ENCODE measurements at regions not wholly inside any gene's neighbourhood (a gene's known extent, or its start where the extent isn't known, plus 50 kb on each side); places are given as distances from the start of the nearest gene placed in this dataset.

DNA sequence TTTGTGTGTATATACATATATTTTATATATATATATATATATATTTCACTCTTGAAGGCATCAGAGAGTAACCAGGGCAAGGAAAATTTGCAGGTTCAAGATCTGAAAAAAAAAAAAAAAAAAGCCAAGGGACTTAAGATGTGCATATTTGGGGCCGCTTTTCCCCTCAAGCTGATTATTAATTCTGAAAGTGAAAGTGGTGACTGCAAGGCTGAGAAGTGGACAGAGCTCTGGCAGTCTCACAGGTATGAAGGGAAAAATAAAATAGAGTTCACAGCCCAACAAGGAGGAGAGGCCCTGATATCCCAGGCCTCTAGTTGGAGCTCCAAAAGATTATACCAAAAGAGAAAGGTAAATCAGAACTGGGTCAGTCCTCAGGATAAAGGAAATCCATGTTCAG is 234.4 kb upstream of the GAS1 start:
- Histone ChIP-seq H3K36me3 (ENCODE audit: insufficient read depth in 1 of 2, low read depth in 1 of 2) (no peaks in the 10 kb centered on the region), H3K9me3 (no peaks in the 10 kb centered on the region), H3K4me1 (peaks cover 5% of the 10 kb centered on the region), H3K27me3 (ENCODE audit: insufficient read depth in 3 of 3, low read length in 2 of 3) (no peaks in the 10 kb centered on the region), H3K27ac (no peak overlapping the region), H3K4me3 (no peak overlapping the region)
- intact Hi-C loops (cut with DNase I) = no loop called here
- TF ChIP-seq, protein P1, sequence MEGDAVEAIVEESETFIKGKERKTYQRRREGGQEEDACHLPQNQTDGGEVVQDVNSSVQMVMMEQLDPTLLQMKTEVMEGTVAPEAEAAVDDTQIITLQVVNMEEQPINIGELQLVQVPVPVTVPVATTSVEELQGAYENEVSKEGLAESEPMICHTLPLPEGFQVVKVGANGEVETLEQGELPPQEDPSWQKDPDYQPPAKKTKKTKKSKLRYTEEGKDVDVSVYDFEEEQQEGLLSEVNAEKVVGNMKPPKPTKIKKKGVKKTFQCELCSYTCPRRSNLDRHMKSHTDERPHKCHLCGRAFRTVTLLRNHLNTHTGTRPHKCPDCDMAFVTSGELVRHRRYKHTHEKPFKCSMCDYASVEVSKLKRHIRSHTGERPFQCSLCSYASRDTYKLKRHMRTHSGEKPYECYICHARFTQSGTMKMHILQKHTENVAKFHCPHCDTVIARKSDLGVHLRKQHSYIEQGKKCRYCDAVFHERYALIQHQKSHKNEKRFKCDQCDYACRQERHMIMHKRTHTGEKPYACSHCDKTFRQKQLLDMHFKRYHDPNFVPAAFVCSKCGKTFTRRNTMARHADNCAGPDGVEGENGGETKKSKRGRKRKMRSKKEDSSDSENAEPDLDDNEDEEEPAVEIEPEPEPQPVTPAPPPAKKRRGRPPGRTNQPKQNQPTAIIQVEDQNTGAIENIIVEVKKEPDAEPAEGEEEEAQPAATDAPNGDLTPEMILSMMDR (IDR thresholded peaks at IDR 0.05) = no peak
- DNase-seq (no peak), ATAC-seq (no peak)
- WGBS, 3 donors = 26 to 57% (median 43%) methylated on average over 1 of the region's 1 CpG

DNA sequence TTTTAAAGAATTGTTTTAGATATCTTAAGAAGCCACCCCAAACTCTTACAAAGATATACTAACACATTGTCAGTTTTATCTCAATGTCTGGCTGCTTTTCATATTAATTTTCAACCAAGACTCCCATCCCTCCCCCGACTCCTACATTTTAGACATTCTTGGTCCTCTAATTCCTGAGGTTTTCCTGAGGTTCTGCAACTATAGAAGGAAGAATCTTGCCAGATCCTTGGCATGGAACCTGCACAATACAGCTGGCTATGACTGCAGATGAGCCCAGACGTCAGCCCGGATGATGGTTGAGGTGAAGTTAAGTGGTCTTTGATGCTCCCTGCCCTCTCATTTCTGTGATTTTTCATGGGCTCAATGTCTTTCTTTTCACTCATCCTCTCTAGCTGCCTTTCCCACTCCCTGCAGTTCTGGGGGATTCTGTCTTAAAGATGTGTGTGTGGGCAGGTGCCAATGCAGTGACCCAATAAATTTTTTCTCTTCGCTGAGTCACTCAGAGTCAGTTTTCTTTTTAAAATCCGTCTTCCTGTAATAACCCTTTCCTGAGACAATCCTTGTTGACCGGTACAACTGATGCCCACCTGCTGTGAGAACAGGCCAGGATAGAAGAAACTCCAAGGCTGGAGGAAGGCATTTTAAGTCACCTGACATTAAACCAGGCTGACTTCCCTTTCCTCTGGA is 237.8 kb upstream of the GAS1 start:
- Histone ChIP-seq H3K4me3 (no peak overlapping the region), H3K27me3 (ENCODE audit: insufficient read depth in 3 of 3, low read length in 2 of 3) (no peaks in the 10 kb centered on the region), H3K36me3 (ENCODE audit: insufficient read depth in 1 of 2, low read depth in 1 of 2) (no peaks in the 10 kb centered on the region), H3K4me1 (no peaks in the 10 kb centered on the region), H3K9me3 (no peaks in the 10 kb centered on the region), H3K27ac (no peak overlapping the region)
- WGBS, 3 donors = 67 to 74% (median 74%) methylated on average over 6 of the region's 6 CpGs
- DNase-seq (no peak), ATAC-seq (no peak)
- intact Hi-C loops (cut with DNase I) = no loop called here
- TF ChIP-seq, protein P1 (IDR thresholded peaks at IDR 0.05) = no peak

DNA sequence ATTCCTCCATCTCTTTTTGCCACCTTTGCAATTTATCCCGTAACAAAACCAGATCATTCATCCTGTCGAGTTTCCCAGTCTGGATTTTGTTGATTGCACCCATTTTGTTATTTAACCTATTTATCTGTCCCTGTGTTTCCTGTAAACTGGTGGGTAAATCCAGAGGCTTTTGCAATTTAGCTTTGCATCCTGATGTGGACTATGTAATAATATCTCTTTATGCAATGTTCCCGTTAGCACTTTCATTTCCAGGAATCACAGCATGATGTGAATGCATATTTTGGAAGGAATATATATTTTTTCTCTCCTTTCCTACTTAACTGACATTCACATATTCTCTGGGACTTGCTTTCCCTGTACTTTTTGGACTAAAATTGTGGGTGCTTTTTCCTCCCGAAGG is 240.3 kb upstream of the GAS1 start:
- TF ChIP-seq, protein P1 (IDR thresholded peaks at IDR 0.05) = no peak
- DNase-seq (no peak), ATAC-seq (no peak)
- Histone ChIP-seq H3K36me3 (ENCODE audit: insufficient read depth in 1 of 2, low read depth in 1 of 2) (no peaks in the 10 kb centered on the region), H3K9me3 (no peaks in the 10 kb centered on the region), H3K27ac (no peak overlapping the region), H3K27me3 (ENCODE audit: insufficient read depth in 3 of 3, low read length in 2 of 3) (no peaks in the 10 kb centered on the region), H3K4me3 (no peak overlapping the region), H3K4me1 (no peaks in the 10 kb centered on the region)
- 76 to 83% (median 78%) methylated on average over 4 of the region's 4 CpGs for WGBS, 3 donors
- intact Hi-C loops (cut with DNase I) = no loop called here

DNA sequence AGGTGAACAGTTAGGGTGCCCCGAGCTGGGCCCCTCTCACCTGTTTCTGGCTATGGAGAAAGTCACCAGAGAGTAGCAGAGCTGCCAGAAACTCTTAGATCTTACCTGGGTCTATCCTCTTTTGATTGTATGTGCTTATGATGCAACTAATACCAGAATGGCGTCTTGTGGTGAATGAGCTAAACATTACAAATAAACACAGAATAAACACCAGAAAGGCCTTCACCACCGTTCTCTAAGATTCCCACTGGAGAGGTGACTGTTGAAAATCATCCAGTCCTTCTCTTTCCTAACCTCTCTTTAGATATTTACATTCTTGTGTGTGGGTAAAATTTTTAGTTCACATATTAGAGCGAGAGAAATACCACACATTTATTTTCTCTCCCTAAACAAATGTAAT is 241.7 kb upstream of the GAS1 start:
- Histone ChIP-seq H3K4me1 (no peaks in the 10 kb centered on the region), H3K4me3 (no peak overlapping the region), H3K27me3 (ENCODE audit: insufficient read depth in 3 of 3, low read length in 2 of 3) (no peaks in the 10 kb centered on the region), H3K9me3 (no peaks in the 10 kb centered on the region), H3K36me3 (ENCODE audit: insufficient read depth in 1 of 2, low read depth in 1 of 2) (no peaks in the 10 kb centered on the region), H3K27ac (no peak overlapping the region)
- 90 to 98% (median 91%) methylated on average over 4 of the region's 4 CpGs for WGBS, 3 donors
- TF ChIP-seq, protein P1 (IDR thresholded peaks at IDR 0.05) = no peak
- DNase-seq (no peak), ATAC-seq (no peak)
- intact Hi-C loops (cut with DNase I) = no loop called here

DNA sequence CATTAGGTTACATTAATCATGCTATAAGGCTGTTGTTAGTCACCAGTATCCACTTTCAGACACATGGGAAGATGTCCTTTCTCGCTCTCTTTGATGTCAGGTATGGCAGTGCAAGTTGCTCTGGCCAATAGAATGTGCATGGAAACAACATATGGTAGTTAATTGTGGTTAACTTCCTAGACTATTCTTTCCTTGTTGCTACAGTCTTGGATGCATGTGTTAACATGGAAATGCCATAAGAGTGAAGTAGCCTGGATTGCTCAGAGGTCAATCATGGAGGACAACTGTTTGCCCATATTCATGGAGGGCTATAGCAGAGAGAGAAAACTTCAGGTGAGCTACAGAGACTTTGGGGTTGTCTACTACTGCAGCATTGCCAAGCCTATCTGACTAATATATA is 245.8 kb upstream of the GAS1 start:
- TF ChIP-seq, protein P1 (IDR thresholded peaks at IDR 0.05) = no peak
- no peak for ATAC-seq

More for the DNA sequence above, 245.8 kb upstream of the GAS1 start:
- Histone ChIP-seq H3K36me3 (ENCODE audit: insufficient read depth in 1 of 2, low read depth in 1 of 2) (no peaks in the 10 kb centered on the region), H3K27ac (no peak overlapping the region), H3K4me3 (no peak overlapping the region), H3K4me1 (no peaks in the 10 kb centered on the region), H3K27me3 (ENCODE audit: insufficient read depth in 3 of 3, low read length in 2 of 3) (peaks cover 0 to 9% (median 0%) of the 10 kb centered on the region in 3 donors), H3K9me3 (no peaks in the 10 kb centered on the region)
- 91 to 100% (median 97%) methylated on average over 1 of the region's 1 CpG for WGBS, 3 donors
- DNase-seq = no peak
- intact Hi-C loops (cut with DNase I) = no loop called here

All from psoas muscle (tissue), 7 donors.